OCI-LY7 (cell line): ENCODE measurements at regions not wholly inside any gene's neighbourhood (a gene's known extent, or its start where the extent isn't known, plus 50 kb on each side); places are given as distances from the start of the nearest gene placed in this dataset.

ENCODE experiments used
- BruUV-seq: library from RNA; stranded (reverse); fragments of 400-500 nt; replicated peaks from 2 replicates; lab custom pipeline; 2021; lab: Mats Ljungman, UMichigan
- CTCF ChIA-PET: fragments of 300-600 bp; sonication (Branson Sonifier 250); formaldehyde crosslinking; loops from one replicate; lab custom pipeline; 2022; ENCODE audit warnings: antibody characterized with exemption; ENCODE audit not compliant: unreplicated experiment; lab: Charles Lee
- POLR2A ChIA-PET: fragments of 300-600 bp; sonication (Branson Sonifier 250); formaldehyde crosslinking; loops from one replicate; lab custom pipeline; 2022; ENCODE audit warnings: antibody characterized with exemption; lab: Charles Lee
- DNase-seq: peaks from one replicate; pipeline ENCODE4 v3.0.0-alpha.2; 2015; ENCODE audit warnings: low spot score
- H2AFZ ChIP-seq: fragments of 200-600 bp; sonication (generic), shearing (Covaris generic); 2 replicates; pipeline ENCODE4 v1.6.1; 2014; ENCODE audit warnings: mild to moderate bottlenecking, antibody characterized with exemption, low read length, moderate library complexity
- H3K27ac ChIP-seq: fragments of 200-600 bp; sonication (generic); 2 replicates; pipeline ENCODE4 v1.5.1; 2014; ENCODE audit warnings: mixed run types, low read depth, mild to moderate bottlenecking, moderate library complexity, low read length, inconsistent platforms; ENCODE audit not compliant: poor library complexity, severe bottlenecking
- H3K36me3 ChIP-seq: fragments of 200-600 bp; sonication (generic); 2 replicates; pipeline ENCODE4 v1.6.1; 2014; ENCODE audit warnings: mild to moderate bottlenecking, antibody characterized with exemption, low read length, moderate library complexity, mixed read lengths; ENCODE audit not compliant: insufficient read depth
- H3K4me1 ChIP-seq: fragments of 200-600 bp; sonication (generic); 2 replicates; pipeline ENCODE4 v1.5.1; 2014; ENCODE audit warnings: mild to moderate bottlenecking, low read length; ENCODE audit not compliant: insufficient read depth, poor library complexity, severe bottlenecking
- H3K4me2 ChIP-seq: fragments of 200-600 bp; sonication (generic); 2 replicates; pipeline ENCODE4 v1.6.1; 2014; ENCODE audit warnings: mild to moderate bottlenecking, low read length
- H3K4me3 ChIP-seq: fragments of 200-600 bp; sonication (generic); 2 replicates; pipeline ENCODE4 v1.5.1; 2014; ENCODE audit warnings: mild to moderate bottlenecking, low read depth, low read length; ENCODE audit not compliant: poor library complexity, severe bottlenecking
- H3K79me2 ChIP-seq: fragments of 200-600 bp; sonication (generic); 2 replicates; pipeline ENCODE4 v1.6.1; 2016; ENCODE audit warnings: low read depth, mild to moderate bottlenecking, low read length, moderate library complexity, mixed read lengths; ENCODE audit not compliant: insufficient read depth
- H3K9me2 ChIP-seq: fragments of 200-600 bp; sonication (generic); 2 replicates; pipeline ENCODE4 v1.6.1; 2016; ENCODE audit warnings: mild to moderate bottlenecking, low read length, mixed read lengths; ENCODE audit not compliant: insufficient read depth
- H3K9me3 ChIP-seq: fragments of 200-600 bp; sonication (generic); 2 replicates; pipeline ENCODE4 v1.6.1; 2014; ENCODE audit warnings: mild to moderate bottlenecking, mixed run types, low read length, mixed read lengths
- H4K20me1 ChIP-seq: fragments of 200-600 bp; sonication (generic); 2 replicates; pipeline ENCODE4 v1.6.1; 2014; ENCODE audit warnings: mild to moderate bottlenecking, antibody characterized with exemption, low read length, moderate library complexity, mixed read lengths; ENCODE audit not compliant: insufficient read depth
- CTCF ChIP-seq: fragments of 200-600 bp; sonication (generic); conservative IDR thresholded peaks from 2 replicates; pipeline ENCODE4 v1.5.1; 2014; ENCODE audit warnings: mild to moderate bottlenecking, antibody characterized with exemption, low read length, moderate library complexity, mixed read lengths
- EZH2phosphoT487 ChIP-seq: fragments of 200-600 bp; sonication (generic); IDR thresholded peaks from 2 replicates; pipeline ENCODE4 v1.6.1; 2018; ENCODE audit warnings: low read depth, borderline replicate concordance, mild to moderate bottlenecking, mixed run types, antibody characterized with exemption, low read length, moderate library complexity, mixed read lengths
- intact Hi-C: fragments of 100-400 bp; cut with micrococcal nuclease; formaldehyde crosslinking; loops from one replicate; pipeline ENCODE4 v1.10.0; 2022; ENCODE audit not compliant: unreplicated experiment

- H3K4me2 ChIP-seq = no peak overlapping the region
- H3K9me2 ChIP-seq = no peaks in the 10 kb centered on the region
- peaks cover 3% of the 10 kb centered on the region; the same call in 1 of the 2 replicates for H4K20me1 ChIP-seq
- H3K27ac ChIP-seq = no peak overlapping the region
- H3K36me3 ChIP-seq = peaks cover 21% of the 10 kb centered on the region
- DNase-seq = no peak
- intact Hi-C loops = loop anchor here (10.0 kb wide), 2 partner anchors 124 to 586 kb away; no protein-coding TSS in a partner anchor
- CTCF ChIA-PET = no interaction called here
- TF ChIP-seq EZH2phosphoT487 (no peak), CTCF (no peak)
- peaks cover 15% of the 10 kb centered on the region; the same call in 1 of the 2 replicates for H3K9me3 ChIP-seq
- peaks cover 34% of the 10 kb centered on the region for H3K79me2 ChIP-seq
- POLR2A ChIA-PET = interaction anchor here (0.6 kb wide), 1 partner anchor 10 kb away, joined by 4 read pairs; no protein-coding TSS in a partner anchor
- no TSS peak for BruUV-seq
- no peak overlapping the region for H3K4me3 ChIP-seq
- peaks cover under 1% of the 10 kb centered on the region for H3K4me1 ChIP-seq
- H2AFZ ChIP-seq = no peak overlapping the region
These were observed 69.0 kb upstream of the AMZ2 start for GRCh38 chr17:68178831-68179230.

- Histone ChIP-seq H3K4me1 (peaks cover 3% of the 10 kb centered on the region), H3K4me3 (no peak overlapping the region), H4K20me1 (peaks cover 8% of the 10 kb centered on the region; the same call in 1 of the 2 replicates), H3K79me2 (peaks cover 39% of the 10 kb centered on the region), H3K9me3 (peaks cover 15% of the 10 kb centered on the region; the same call in 1 of the 2 replicates), H3K9me2 (no peaks in the 10 kb centered on the region), H2AFZ (no peak overlapping the region), H3K4me2 (no peak overlapping the region), H3K36me3 (peaks cover 27% of the 10 kb centered on the region), H3K27ac (no peak overlapping the region)
- no TSS peak for BruUV-seq
- intact Hi-C loops = loop anchor here (10.0 kb wide), 2 partner anchors 125 to 585 kb away; no protein-coding TSS in a partner anchor
- TF ChIP-seq CTCF (no peak), EZH2phosphoT487 (no peak)
- POLR2A ChIA-PET = interaction anchor here (0.9 to 5.3 kb wide), 12 partner anchors 13 to 280 kb away, joined by 4 to 72 read pairs (median 8); partner anchors contain the start of genes AMZ2, ARSG, KPNA2 and SLC16A6
- CTCF ChIA-PET = no interaction called here
- no peak for DNase-seq
These were observed 68.5 kb upstream of the AMZ2 start for GRCh38 chr17:68179236-68179925.
